Neural progenitor cell (in vitro differentiated cells): ENCODE measurements at regions not wholly inside any gene's neighbourhood (a gene's known extent, or its start where the extent isn't known, plus 50 kb on each side); places are given as distances from the start of the nearest gene placed in this dataset.

Experiments used
- DNase-seq: peaks from one replicate; pipeline ENCODE4 v3.0.0-alpha.2; 2016; ENCODE audit warnings: low spot score
- H2AFZ ChIP-seq: fragments of 200-600 bp; sonication (generic); replicated peaks from 2 replicates; pipeline ENCODE4 v1.6.1; 2016; ENCODE audit warnings: antibody characterized with exemption
- H3F3A ChIP-seq: fragments of 200-600 bp; sonication (generic); 2 replicates; pipeline ENCODE4 v1.6.1; 2016; ENCODE audit warnings: antibody characterized with exemption, low read depth
- H3K27ac ChIP-seq: fragments of 200-600 bp; sonication (generic); 2 replicates; pipeline ENCODE4 v1.5.1; 2016; ENCODE audit warnings: mild to moderate bottlenecking
- H3K27me3 ChIP-seq: fragments of 200-600 bp; sonication (generic); 2 replicates; pipeline ENCODE4 v1.6.1; 2016; ENCODE audit warnings: mild to moderate bottlenecking, moderate library complexity
- H3K36me3 ChIP-seq: fragments of 200-600 bp; sonication (generic); 2 replicates; pipeline ENCODE4 v1.5.1; 2016
- H3K4me1 ChIP-seq: fragments of 200-600 bp; sonication (generic); 2 replicates; pipeline ENCODE4 v1.6.1; 2016; ENCODE audit warnings: mixed run types
- H3K4me2 ChIP-seq: fragments of 200-600 bp; sonication (generic); 2 replicates; pipeline ENCODE4 v1.6.1; 2016
- H3K4me3 ChIP-seq: fragments of 200-600 bp; sonication (generic); 2 replicates; pipeline ENCODE4 v1.5.1; 2016
- H3K79me2 ChIP-seq: fragments of 200-600 bp; sonication (generic); 2 replicates; pipeline ENCODE4 v1.6.1; 2016; ENCODE audit warnings: low read depth
- H3K9ac ChIP-seq: fragments of 200-600 bp; sonication (generic); 2 replicates; pipeline ENCODE4 v1.6.1; 2016
- H3K9me3 ChIP-seq: fragments of 200-600 bp; sonication (generic); 2 replicates; pipeline ENCODE4 v1.5.1; 2016; ENCODE audit warnings: low read depth
- H4K20me1 ChIP-seq: fragments of 200-600 bp; sonication (generic); 2 replicates; pipeline ENCODE4 v1.6.1; 2016; ENCODE audit warnings: low read depth
- H3K27ac Mint-ChIP-seq: 3 replicates; pipeline ENCODE4 v1.8.0; 2021; ENCODE audit warnings: mixed read lengths
- H3K27me3 Mint-ChIP-seq: 2 replicates; pipeline ENCODE4 v1.8.0; 2022; ENCODE audit warnings: low read depth, mild to moderate bottlenecking, inconsistent platforms, moderate library complexity, mixed read lengths; ENCODE audit not compliant: insufficient read depth
- H3K36me3 Mint-ChIP-seq: 3 replicates; pipeline ENCODE4 v1.8.0; 2021; ENCODE audit warnings: mixed read lengths
- H3K4me1 Mint-ChIP-seq: 3 replicates; pipeline ENCODE4 v1.8.0; 2021; ENCODE audit warnings: mixed read lengths
- H3K4me3 Mint-ChIP-seq: 3 replicates; pipeline ENCODE4 v1.8.0; 2021; ENCODE audit warnings: mild to moderate bottlenecking, moderate library complexity, mixed read lengths
- H3K9me3 Mint-ChIP-seq: 3 replicates; pipeline ENCODE4 v1.8.0; 2020; ENCODE audit warnings: mixed read lengths
- CTCF ChIP-seq: fragments of 200-600 bp; sonication (generic); IDR thresholded peaks from 2 replicates; pipeline ENCODE4 v1.5.1; 2017; ENCODE audit warnings: antibody characterized with exemption, mild to moderate bottlenecking
- EZH2 ChIP-seq: fragments of 200-600 bp; sonication (generic); IDR thresholded peaks from 2 replicates; pipeline ENCODE4 v1.6.1; 2017; ENCODE audit warnings: antibody characterized with exemption, mild to moderate bottlenecking, moderate library complexity
- EZH2phosphoT487 ChIP-seq: fragments of 200-600 bp; sonication (generic); IDR thresholded peaks from 2 replicates; pipeline ENCODE4 v1.6.1; 2017; ENCODE audit warnings: antibody characterized with exemption

GRCh38 chr5:35513612-35514011 is 104.1 kb upstream of the SPEF2 start:
- no peak for DNase-seq
- H3F3A ChIP-seq = no peaks in the 10 kb centered on the region
- H3K27ac Mint-ChIP-seq = no peak overlapping the region
- no peak overlapping the region for H3K4me3 Mint-ChIP-seq
- H4K20me1 ChIP-seq = no peaks in the 10 kb centered on the region
- no peaks in the 10 kb centered on the region for H3K36me3 Mint-ChIP-seq
- H3K4me3 ChIP-seq = no peak overlapping the region
- TF ChIP-seq CTCF (no peak), EZH2phosphoT487 (no peak), EZH2 (no peak)
- H3K79me2 ChIP-seq = no peaks in the 10 kb centered on the region
- no peak overlapping the region for H3K27ac ChIP-seq
- no peaks in the 10 kb centered on the region for H3K27me3 ChIP-seq
- H3K9me3 ChIP-seq = no peaks in the 10 kb centered on the region
- no peaks in the 10 kb centered on the region for H3K4me1 ChIP-seq
- H3K9me3 Mint-ChIP-seq = peaks cover 7% of the 10 kb centered on the region
- peaks cover 2% of the 10 kb centered on the region for H3K27me3 Mint-ChIP-seq
- H3K36me3 ChIP-seq = no peaks in the 10 kb centered on the region
- H2AFZ ChIP-seq = no peak overlapping the region
- H3K4me2 ChIP-seq = no peak overlapping the region
- no peak overlapping the region for H3K9ac ChIP-seq
- H3K4me1 Mint-ChIP-seq = peaks cover 4% of the 10 kb centered on the region

GRCh38 chr5:35502206-35502605 is 115.5 kb upstream of the SPEF2 start:
- no peaks in the 10 kb centered on the region for H3F3A ChIP-seq
- TF ChIP-seq EZH2phosphoT487 (no peak), CTCF (no peak), EZH2 (no peak)
- H3K4me2 ChIP-seq = no peak overlapping the region
- no peak overlapping the region for H3K27ac ChIP-seq
- Mint-ChIP-seq H3K27me3 (peaks cover 3% of the 10 kb centered on the region), H3K4me1 (no peaks in the 10 kb centered on the region), H3K36me3 (no peaks in the 10 kb centered on the region), H3K4me3 (no peak overlapping the region), H3K27ac (no peak overlapping the region), H3K9me3 (peaks cover 8% of the 10 kb centered on the region)
- no peak overlapping the region for H3K9ac ChIP-seq
- no peaks in the 10 kb centered on the region for H3K9me3 ChIP-seq
- no peaks in the 10 kb centered on the region for H3K27me3 ChIP-seq
- H4K20me1 ChIP-seq = no peaks in the 10 kb centered on the region
- no peak overlapping the region for H3K4me3 ChIP-seq
- H3K79me2 ChIP-seq = no peaks in the 10 kb centered on the region
- H2AFZ ChIP-seq = no peak overlapping the region
- no peaks in the 10 kb centered on the region for H3K36me3 ChIP-seq
- no peak for DNase-seq
- no peaks in the 10 kb centered on the region for H3K4me1 ChIP-seq

DNA sequence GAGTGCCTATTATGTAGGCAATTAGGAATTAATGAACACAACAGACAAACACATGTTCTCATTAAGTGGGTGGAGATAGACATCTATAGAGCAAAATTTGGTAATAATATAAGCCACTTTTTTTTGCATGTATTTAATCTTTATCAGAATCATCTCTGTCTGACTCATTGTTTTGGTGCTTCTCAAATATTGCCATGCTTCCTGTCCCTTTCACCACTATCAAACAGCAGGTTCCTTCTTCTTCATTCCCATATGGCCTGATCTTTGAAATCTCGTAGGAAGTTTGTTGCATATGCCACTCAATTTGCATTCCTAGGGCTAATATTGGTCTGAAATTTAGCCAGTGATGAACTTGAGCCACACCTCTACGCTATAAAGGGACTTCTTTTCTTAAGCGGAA is 128.9 kb upstream of the SPEF2 start:
- Mint-ChIP-seq H3K36me3 (no peaks in the 10 kb centered on the region), H3K27ac (no peak overlapping the region), H3K4me3 (no peak overlapping the region), H3K4me1 (no peaks in the 10 kb centered on the region), H3K27me3 (no peaks in the 10 kb centered on the region), H3K9me3 (no peaks in the 10 kb centered on the region)
- no peak overlapping the region for H3K4me2 ChIP-seq
- H3K79me2 ChIP-seq = no peaks in the 10 kb centered on the region
- no peak for DNase-seq
- no peaks in the 10 kb centered on the region for H3K36me3 ChIP-seq
- H3K9me3 ChIP-seq = no peaks in the 10 kb centered on the region
- H3F3A ChIP-seq = no peaks in the 10 kb centered on the region
- TF ChIP-seq CTCF (no peak), EZH2phosphoT487 (no peak), EZH2 (no peak)
- H3K27ac ChIP-seq = no peak overlapping the region
- H2AFZ ChIP-seq = no peak overlapping the region
- H4K20me1 ChIP-seq = no peaks in the 10 kb centered on the region
- no peaks in the 10 kb centered on the region for H3K4me1 ChIP-seq
- no peaks in the 10 kb centered on the region for H3K27me3 ChIP-seq
- no peak overlapping the region for H3K9ac ChIP-seq
- H3K4me3 ChIP-seq = no peak overlapping the region

GRCh38 chr5:35488055-35488454 is 129.6 kb upstream of the SPEF2 start:
- no peaks in the 10 kb centered on the region for H3K27me3 ChIP-seq
- H3K9ac ChIP-seq = no peak overlapping the region
- H3F3A ChIP-seq = no peaks in the 10 kb centered on the region
- peak overlapping the region; percentile 21 for H2AFZ ChIP-seq
- no peaks in the 10 kb centered on the region for H4K20me1 ChIP-seq
- Mint-ChIP-seq H3K27ac (no peak overlapping the region), H3K9me3 (no peaks in the 10 kb centered on the region), H3K4me1 (no peaks in the 10 kb centered on the region), H3K27me3 (no peaks in the 10 kb centered on the region), H3K36me3 (no peaks in the 10 kb centered on the region), H3K4me3 (no peak overlapping the region)
- no peak overlapping the region for H3K4me3 ChIP-seq
- no peaks in the 10 kb centered on the region for H3K36me3 ChIP-seq
- H3K4me2 ChIP-seq = no peak overlapping the region
- DNase-seq = no peak
- no peaks in the 10 kb centered on the region for H3K79me2 ChIP-seq
- H3K4me1 ChIP-seq = no peaks in the 10 kb centered on the region
- H3K27ac ChIP-seq = no peak overlapping the region
- no peak for TF ChIP-seq CTCF
- TF ChIP-seq EZH2 = no peak
- no peaks in the 10 kb centered on the region for H3K9me3 ChIP-seq
